HuH-7 (cell line): ENCODE measurements at regions not wholly inside any gene's neighbourhood (a gene's known extent, or its start where the extent isn't known, plus 50 kb on each side); places are given as distances from the start of the nearest gene placed in this dataset.

ENCODE experiments used
- DNase-seq: peaks from one replicate; pipeline ENCODE4 v3.0.0; 2011; ENCODE audit warnings: low spot score

GRCh38 chrX:45381841-45382240, 181.2 kb upstream of the DIPK2B start:
- no peak for DNase-seq

- DNase-seq, result no peak
Measured at GRCh38 chrX:45381366-45381765, 180.7 kb upstream of the DIPK2B start.

- no peak for DNase-seq
Measured at GRCh38 chrX:45379236-45379635, 178.6 kb upstream of the DIPK2B start.

- no peak for DNase-seq
Measured at GRCh38 chrX:45372151-45372550, 171.5 kb upstream of the DIPK2B start.

GRCh38 chrX:45368705-45369104, 168.0 kb upstream of the DIPK2B start:
- DNase-seq, result no peak

- no peak for DNase-seq
Measured at GRCh38 chrX:45363596-45363995, 162.9 kb upstream of the DIPK2B start.

- no peak for DNase-seq
Measured at GRCh38 chrX:45360571-45360970, 159.9 kb upstream of the DIPK2B start.

GRCh38 chrX:45358392-45358791, 157.7 kb upstream of the DIPK2B start:
- DNase-seq, result no peak

GRCh38 chrX:45353456-45353855, 152.8 kb upstream of the DIPK2B start:
- DNase-seq, result no peak

GRCh38 chrX:45352611-45353010, 151.9 kb upstream of the DIPK2B start:
- DNase-seq, result no peak

- DNase-seq, result no peak
Measured at GRCh38 chrX:45351478-45351877, 150.8 kb upstream of the DIPK2B start.

GRCh38 chrX:45348296-45348695, 147.6 kb upstream of the DIPK2B start:
- no peak for DNase-seq

- no peak for DNase-seq
Measured at GRCh38 chrX:45347877-45348276, 147.2 kb upstream of the DIPK2B start.

GRCh38 chrX:45344594-45344993, 143.9 kb upstream of the DIPK2B start:
- no peak for DNase-seq

- no peak for DNase-seq
Measured at GRCh38 chrX:45329217-45329616, 128.5 kb upstream of the DIPK2B start.

GRCh38 chrX:45324941-45325340, 124.3 kb upstream of the DIPK2B start:
- DNase-seq, result no peak

GRCh38 chrX:45323387-45323786, 122.7 kb upstream of the DIPK2B start:
- DNase-seq, result no peak

- no peak for DNase-seq
Measured at GRCh38 chrX:45322820-45323219, 122.1 kb upstream of the DIPK2B start.

- DNase-seq, result peak; percentile 3
Measured at GRCh38 chrX:45322382-45322781, 121.7 kb upstream of the DIPK2B start.

- DNase-seq, result no peak
Measured at GRCh38 chrX:45320191-45320590, 119.5 kb upstream of the DIPK2B start.

GRCh38 chrX:45309801-45310200, 109.1 kb upstream of the DIPK2B start:
- no peak for DNase-seq

- no peak for DNase-seq
Measured at GRCh38 chrX:45309096-45309495, 108.4 kb upstream of the DIPK2B start.

- DNase-seq, result no peak
Measured at GRCh38 chrX:45306794-45307193, 106.1 kb upstream of the DIPK2B start.

- DNase-seq, result no peak
Measured at GRCh38 chrX:45300638-45301037, 100.0 kb upstream of the DIPK2B start.
